Glutamatergic neuron (in vitro differentiated cells): ENCODE measurements at regions not wholly inside any gene's neighbourhood (a gene's known extent, or its start where the extent isn't known, plus 50 kb on each side); places are given as distances from the start of the nearest gene placed in this dataset.

Experiments used
- DNase-seq: peaks from one replicate; pipeline ENCODE4 v3.0.0; 2022
- H3K27ac Mint-ChIP-seq: one replicate; pipeline ENCODE4 v1.8.0; 2020; ENCODE audit warnings: mild to moderate bottlenecking, mixed read lengths, inconsistent platforms; ENCODE audit not compliant: unreplicated experiment
- H3K27me3 Mint-ChIP-seq: one replicate; pipeline ENCODE4 v1.8.0; 2020; ENCODE audit warnings: mild to moderate bottlenecking, moderate library complexity, mixed read lengths, inconsistent platforms; ENCODE audit not compliant: unreplicated experiment
- H3K36me3 Mint-ChIP-seq: one replicate; pipeline ENCODE4 v1.8.0; 2020; ENCODE audit warnings: mild to moderate bottlenecking, mixed read lengths, inconsistent platforms; ENCODE audit not compliant: unreplicated experiment
- H3K4me1 Mint-ChIP-seq: one replicate; pipeline ENCODE4 v1.8.0; 2020; ENCODE audit warnings: mild to moderate bottlenecking, low read depth, mixed read lengths, inconsistent platforms; ENCODE audit not compliant: unreplicated experiment
- H3K4me3 Mint-ChIP-seq: one replicate; pipeline ENCODE4 v1.8.0; 2020; ENCODE audit warnings: mild to moderate bottlenecking, mixed read lengths, inconsistent platforms; ENCODE audit not compliant: unreplicated experiment
- H3K9me3 Mint-ChIP-seq: one replicate; pipeline ENCODE4 v1.8.0; 2020; ENCODE audit warnings: mild to moderate bottlenecking, moderate library complexity, mixed read lengths, inconsistent platforms; ENCODE audit not compliant: unreplicated experiment
- CTCF ChIP-seq: fragments of 200-600 bp; sonication (generic); IDR thresholded peaks from one replicate; pipeline ENCODE4 v1.5.0; 2021; ENCODE audit not compliant: partially characterized antibody, unreplicated experiment

- Mint-ChIP-seq H3K36me3 (no peaks in the 10 kb centered on the region), H3K4me1 (peaks cover 18% of the 10 kb centered on the region), H3K27me3 (no peaks in the 10 kb centered on the region), H3K27ac (no peak overlapping the region), H3K9me3 (no peaks in the 10 kb centered on the region), H3K4me3 (no peak overlapping the region)
- TF ChIP-seq CTCF = no peak
- DNase-seq = no peak
Measured at GRCh38 chr6:147700436-147701209, 192.1 kb downstream of the SAMD5 start.

- H3K36me3 Mint-ChIP-seq = no peaks in the 10 kb centered on the region
- H3K27me3 Mint-ChIP-seq = no peaks in the 10 kb centered on the region
- peak; percentile 33 for DNase-seq
Measured at GRCh38 chr6:147704691-147705090, 196.2 kb downstream of the SAMD5 start.

GRCh38 chr6:147707524-147707923, 199.0 kb downstream of the SAMD5 start:
- no peak overlapping the region for H3K27ac Mint-ChIP-seq
- H3K4me1 Mint-ChIP-seq = peaks cover 22% of the 10 kb centered on the region
- no peak for DNase-seq
- peaks cover 3% of the 10 kb centered on the region for H3K36me3 Mint-ChIP-seq
- H3K9me3 Mint-ChIP-seq = peaks cover 4% of the 10 kb centered on the region
- H3K4me3 Mint-ChIP-seq = no peak overlapping the region
- no peaks in the 10 kb centered on the region for H3K27me3 Mint-ChIP-seq
- TF ChIP-seq CTCF = no peak

More at GRCh38 chr6:147704691-147705090, 196.2 kb downstream of the SAMD5 start:
- TF ChIP-seq CTCF = no peak
- peak overlapping the region; percentile 51 for H3K4me3 Mint-ChIP-seq
- peaks cover 11% of the 10 kb centered on the region for H3K4me1 Mint-ChIP-seq
- H3K9me3 Mint-ChIP-seq = no peaks in the 10 kb centered on the region
- H3K27ac Mint-ChIP-seq = peak overlapping the region; percentile 69

GRCh38 chr6:147708170-147708569, 199.7 kb downstream of the SAMD5 start:
- no peak for TF ChIP-seq CTCF
- H3K9me3 Mint-ChIP-seq = peaks cover 4% of the 10 kb centered on the region
- H3K27ac Mint-ChIP-seq = no peak overlapping the region
- H3K36me3 Mint-ChIP-seq = peaks cover 3% of the 10 kb centered on the region
- no peak for DNase-seq
- no peaks in the 10 kb centered on the region for H3K27me3 Mint-ChIP-seq
- no peak overlapping the region for H3K4me3 Mint-ChIP-seq
- peaks cover 22% of the 10 kb centered on the region for H3K4me1 Mint-ChIP-seq
